ENCODE measurements at regions not wholly inside any gene's neighbourhood (a gene's known extent, or its start where the extent isn't known, plus 50 kb on each side); places are given as distances from the start of the nearest gene placed in this dataset.

GRCh38 chr13:74204602-74205312 lies 70.6 kb upstream of the KLF12 start (continued):
- TF ChIP-seq, protein P1, sequence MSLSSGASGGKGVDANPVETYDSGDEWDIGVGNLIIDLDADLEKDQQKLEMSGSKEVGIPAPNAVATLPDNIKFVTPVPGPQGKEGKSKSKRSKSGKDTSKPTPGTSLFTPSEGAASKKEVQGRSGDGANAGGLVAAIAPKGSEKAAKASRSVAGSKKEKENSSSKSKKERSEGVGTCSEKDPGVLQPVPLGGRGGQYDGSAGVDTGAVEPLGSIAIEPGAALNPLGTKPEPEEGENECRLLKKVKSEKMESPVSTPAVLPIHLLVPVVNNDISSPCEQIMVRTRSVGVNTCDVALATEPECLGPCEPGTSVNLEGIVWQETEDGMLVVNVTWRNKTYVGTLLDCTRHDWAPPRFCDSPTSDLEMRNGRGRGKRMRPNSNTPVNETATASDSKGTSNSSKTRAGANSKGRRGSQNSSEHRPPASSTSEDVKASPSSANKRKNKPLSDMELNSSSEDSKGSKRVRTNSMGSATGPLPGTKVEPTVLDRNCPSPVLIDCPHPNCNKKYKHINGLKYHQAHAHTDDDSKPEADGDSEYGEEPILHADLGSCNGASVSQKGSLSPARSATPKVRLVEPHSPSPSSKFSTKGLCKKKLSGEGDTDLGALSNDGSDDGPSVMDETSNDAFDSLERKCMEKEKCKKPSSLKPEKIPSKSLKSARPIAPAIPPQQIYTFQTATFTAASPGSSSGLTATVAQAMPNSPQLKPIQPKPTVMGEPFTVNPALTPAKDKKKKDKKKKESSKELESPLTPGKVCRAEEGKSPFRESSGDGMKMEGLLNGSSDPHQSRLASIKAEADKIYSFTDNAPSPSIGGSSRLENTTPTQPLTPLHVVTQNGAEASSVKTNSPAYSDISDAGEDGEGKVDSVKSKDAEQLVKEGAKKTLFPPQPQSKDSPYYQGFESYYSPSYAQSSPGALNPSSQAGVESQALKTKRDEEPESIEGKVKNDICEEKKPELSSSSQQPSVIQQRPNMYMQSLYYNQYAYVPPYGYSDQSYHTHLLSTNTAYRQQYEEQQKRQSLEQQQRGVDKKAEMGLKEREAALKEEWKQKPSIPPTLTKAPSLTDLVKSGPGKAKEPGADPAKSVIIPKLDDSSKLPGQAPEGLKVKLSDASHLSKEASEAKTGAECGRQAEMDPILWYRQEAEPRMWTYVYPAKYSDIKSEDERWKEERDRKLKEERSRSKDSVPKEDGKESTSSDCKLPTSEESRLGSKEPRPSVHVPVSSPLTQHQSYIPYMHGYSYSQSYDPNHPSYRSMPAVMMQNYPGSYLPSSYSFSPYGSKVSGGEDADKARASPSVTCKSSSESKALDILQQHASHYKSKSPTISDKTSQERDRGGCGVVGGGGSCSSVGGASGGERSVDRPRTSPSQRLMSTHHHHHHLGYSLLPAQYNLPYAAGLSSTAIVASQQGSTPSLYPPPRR (CRISPR knock-in tag; IDR thresholded peaks at IDR 0.05; ENCODE audit: borderline replicate concordance), result no peak
- TF ChIP-seq, protein P2, sequence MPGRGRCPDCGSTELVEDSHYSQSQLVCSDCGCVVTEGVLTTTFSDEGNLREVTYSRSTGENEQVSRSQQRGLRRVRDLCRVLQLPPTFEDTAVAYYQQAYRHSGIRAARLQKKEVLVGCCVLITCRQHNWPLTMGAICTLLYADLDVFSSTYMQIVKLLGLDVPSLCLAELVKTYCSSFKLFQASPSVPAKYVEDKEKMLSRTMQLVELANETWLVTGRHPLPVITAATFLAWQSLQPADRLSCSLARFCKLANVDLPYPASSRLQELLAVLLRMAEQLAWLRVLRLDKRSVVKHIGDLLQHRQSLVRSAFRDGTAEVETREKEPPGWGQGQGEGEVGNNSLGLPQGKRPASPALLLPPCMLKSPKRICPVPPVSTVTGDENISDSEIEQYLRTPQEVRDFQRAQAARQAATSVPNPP (IDR thresholded peaks at IDR 0.05; ENCODE audit: borderline replicate concordance, insufficient read depth, insufficient read length), result no peak
- TF ChIP-seq KLF10 (CRISPR knock-in tag; IDR thresholded peaks at IDR 0.05), result no peak
- TF ChIP-seq, protein P3, sequence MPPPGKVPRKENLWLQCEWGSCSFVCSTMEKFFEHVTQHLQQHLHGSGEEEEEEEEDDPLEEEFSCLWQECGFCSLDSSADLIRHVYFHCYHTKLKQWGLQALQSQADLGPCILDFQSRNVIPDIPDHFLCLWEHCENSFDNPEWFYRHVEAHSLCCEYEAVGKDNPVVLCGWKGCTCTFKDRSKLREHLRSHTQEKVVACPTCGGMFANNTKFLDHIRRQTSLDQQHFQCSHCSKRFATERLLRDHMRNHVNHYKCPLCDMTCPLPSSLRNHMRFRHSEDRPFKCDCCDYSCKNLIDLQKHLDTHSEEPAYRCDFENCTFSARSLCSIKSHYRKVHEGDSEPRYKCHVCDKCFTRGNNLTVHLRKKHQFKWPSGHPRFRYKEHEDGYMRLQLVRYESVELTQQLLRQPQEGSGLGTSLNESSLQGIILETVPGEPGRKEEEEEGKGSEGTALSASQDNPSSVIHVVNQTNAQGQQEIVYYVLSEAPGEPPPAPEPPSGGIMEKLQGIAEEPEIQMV (tag; conservative IDR thresholded peaks at IDR 0.05; ENCODE audit: low read depth), result no peak

All from K562 (cell line).